B cell (primary cell): ENCODE measurements at regions not wholly inside any gene's neighbourhood (a gene's known extent, or its start where the extent isn't known, plus 50 kb on each side); places are given as distances from the start of the nearest gene placed in this dataset.

ENCODE experiments used
- ATAC-seq: fragments of 200-7000 bp; cut with Tn5 transposase; one replicate; pipeline ENCODE4 v1.10.0; 2021; ENCODE audit warnings: low read depth, mild to moderate bottlenecking, moderate number of reproducible peaks, moderate library complexity
- CTCF ChIA-PET: fragments of 350-600 bp; sonication (Branson Sonifier 250); formaldehyde crosslinking; loops from one replicate; lab custom pipeline; 2021; ENCODE audit warnings: antibody characterized with exemption, inconsistent platforms; lab: Charles Lee
- POLR2A ChIA-PET: fragments of 350-600 bp; sonication (Branson Sonifier 250); formaldehyde crosslinking; loops from one replicate; lab custom pipeline; 2021; ENCODE audit warnings: antibody characterized with exemption; lab: Charles Lee
- DNase-seq: peaks from one replicate; pipeline ENCODE4 v3.0.0; 2013
- H2AFZ ChIP-seq: 2 replicates; pipeline ENCODE4 v1.6.1; 2012; ENCODE audit warnings: mild to moderate bottlenecking, low read depth, low read length; ENCODE audit not compliant: insufficient read depth, poor library complexity, severe bottlenecking
- H3K27ac ChIP-seq, 2 donors: 1 replicate in 1 of 2; 2 replicates in 1 of 2; pipeline ENCODE4 v1.5.1; 2012 to 2013; ENCODE audit warnings: low read length in 2 of 2, mild to moderate bottlenecking in 2 of 2, moderate library complexity in 1 of 2
- H3K27me3 ChIP-seq, 4 experiments: fragments of 200-600 bp in 1 of 4; sonication (generic) in 1 of 4; replicated peaks in 1 of 4; 1 replicate in 2 of 4; 2 replicates in 2 of 4; pipeline versions ENCODE4 v1.6.1 to v1.7.0; 2013 to 2016; ENCODE audit warnings: low read length in 3 of 4, mild to moderate bottlenecking in 2 of 4, mixed read lengths in 1 of 4, moderate library complexity in 1 of 4; ENCODE audit not compliant: insufficient read depth in 4 of 4, control insufficient read depth in 3 of 4; ENCODE audit errors: control extremely low read depth in 1 of 4
- H3K36me3 ChIP-seq, 2 experiments: replicated peaks in 1 of 2; 1 replicate in 1 of 2; 2 replicates in 1 of 2; pipeline versions ENCODE4 v1.6.1 to v1.7.1; 2013; ENCODE audit warnings: low read length in 1 of 2; ENCODE audit not compliant: insufficient read depth in 2 of 2, control insufficient read depth in 1 of 2; ENCODE audit errors: control extremely low read depth in 1 of 2, extremely low read depth in 1 of 2
- H3K4me1 ChIP-seq, 2 donors: fragments of 200-600 bp in 1 of 2; sonication (generic) in 1 of 2; 1 replicate in 1 of 2; 2 replicates in 1 of 2; pipeline versions ENCODE4 v1.5.1 to v1.6.1; 2013 to 2017; ENCODE audit warnings: low read length in 2 of 2; ENCODE audit not compliant: control insufficient read depth in 2 of 2, insufficient read depth in 2 of 2
- H3K4me2 ChIP-seq: replicated peaks from 2 replicates; pipeline ENCODE3; 2012; ENCODE audit warnings: mild to moderate bottlenecking, low read depth, low read length; ENCODE audit not compliant: poor library complexity, severe bottlenecking
- H3K4me3 ChIP-seq, 5 experiments: fragments of 200-600 bp in 1 of 5; sonication (generic) in 1 of 5; 1 replicate in 3 of 5; 2 replicates in 2 of 5; pipeline versions ENCODE4 v1.5.1 to v1.7.0; 2011 to 2016; ENCODE audit warnings: low read length in 4 of 5, mild to moderate bottlenecking in 4 of 5, low read depth in 2 of 5, control low read depth in 1 of 5, moderate library complexity in 1 of 5; ENCODE audit not compliant: insufficient read depth in 1 of 5; ENCODE audit errors: control extremely low read depth in 1 of 5, extremely low read depth in 1 of 5
- H3K79me2 ChIP-seq: fragments of 200-600 bp; sonication (generic); one replicate; pipeline ENCODE4 v1.6.0; 2016; ENCODE audit warnings: low read length; ENCODE audit not compliant: control insufficient read depth, insufficient read depth
- H3K9ac ChIP-seq: fragments of 200-600 bp; sonication (generic); 2 replicates; pipeline ENCODE4 v1.6.1; 2017; ENCODE audit warnings: mild to moderate bottlenecking, low read length, moderate library complexity
- H3K9me3 ChIP-seq, 3 donors: one replicate each; pipeline versions ENCODE4 v1.6.1 to v1.7.1; 2013; ENCODE audit warnings: low read length in 2 of 3; ENCODE audit not compliant: control insufficient read depth in 2 of 3, insufficient read depth in 1 of 3; ENCODE audit errors: control extremely low read depth in 1 of 3
- H4K20me1 ChIP-seq: 2 replicates; pipeline ENCODE4 v1.6.0; 2012; ENCODE audit warnings: mild to moderate bottlenecking, low read length; ENCODE audit not compliant: insufficient read depth, control insufficient read depth, poor library complexity, severe bottlenecking
- H3K27ac Mint-ChIP-seq: one replicate; pipeline ENCODE4 v1.8.0; 2021; ENCODE audit warnings: mixed read lengths
- H3K27me3 Mint-ChIP-seq: one replicate; pipeline ENCODE4 v1.8.0; 2021; ENCODE audit warnings: mixed read lengths
- H3K4me1 Mint-ChIP-seq: one replicate; pipeline ENCODE4 v1.8.0; 2021; ENCODE audit warnings: mixed read lengths
- H3K4me3 Mint-ChIP-seq: one replicate; pipeline ENCODE4 v1.8.0; 2021; ENCODE audit warnings: mixed read lengths
- H3K9me3 Mint-ChIP-seq: one replicate; pipeline ENCODE4 v1.8.0; 2022; ENCODE audit warnings: mixed read lengths; ENCODE audit not compliant: insufficient read depth
- EZH2 ChIP-seq: IDR thresholded peaks from 2 replicates; pipeline ENCODE4 v1.6.1; 2012; ENCODE audit warnings: borderline replicate concordance, low read depth, mild to moderate bottlenecking, moderate library complexity, low read length; ENCODE audit not compliant: insufficient read depth, poor library complexity, severe bottlenecking
- WGBS: methylation state at CpG from one replicate; pipeline ENCODE4 v1.1.5; 2013; ENCODE audit warnings: missing lambda C conversion rate; ENCODE audit not compliant: insufficient coverage; 5-methylcytosine and 5-hydroxymethylcytosine counted together
- intact Hi-C: fragments of 100-400 bp; cut with micrococcal nuclease; formaldehyde crosslinking; loops from one replicate; pipeline ENCODE4 v1.10.0; 2022
- TF ChIP-seq, protein P1 (sequence below): fragments of 200-600 bp; IDR thresholded peaks from one replicate; pipeline ENCODE4 v1.8.0; 2022; ENCODE audit warnings: antibody characterized with exemption, mild to moderate bottlenecking

DNA sequence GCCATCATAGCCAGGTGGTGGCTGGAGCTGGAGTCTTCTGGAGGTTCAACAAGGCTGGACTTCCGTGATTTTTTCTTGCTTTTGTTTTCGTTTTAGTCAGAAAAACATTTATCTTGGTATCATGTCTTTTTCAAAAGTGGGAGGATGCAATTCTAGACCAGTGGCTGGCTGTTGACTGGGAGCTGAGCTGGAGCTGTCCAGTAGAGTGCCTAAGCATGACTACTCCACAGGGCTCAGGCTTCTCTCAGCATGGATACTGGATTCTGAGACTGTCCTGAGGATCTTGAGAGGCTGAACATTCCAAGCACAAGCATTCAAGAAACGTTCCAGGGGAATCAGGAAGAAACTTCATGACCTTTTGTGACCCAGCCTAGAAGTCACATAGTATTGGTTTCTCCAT is 598.1 kb downstream of the MID1IP1 start:
- no CpG with 5 or more reads among the region's 3 CpGs for WGBS
- POLR2A ChIA-PET: no interaction called here
- CTCF ChIA-PET: no interaction called here

GRCh38 chrX:39401483-39402110 is 600.3 kb downstream of the MID1IP1 start:
- WGBS: 69% methylated on average over 2 of the region's 4 CpGs
- Histone ChIP-seq H3K27ac (no peak overlapping the region), H3K4me1 (no peaks in the 10 kb centered on the region), H3K36me3 (no peaks in the 10 kb centered on the region), H3K79me2 (no peaks in the 10 kb centered on the region), H2AFZ (no peak overlapping the region), H3K9me3 (no peaks in the 10 kb centered on the region), H3K4me2 (no peak overlapping the region), H3K27me3 (no peaks in the 10 kb centered on the region), H3K9ac (no peak overlapping the region), H3K4me3 (no peak overlapping the region), H4K20me1 (no peaks in the 10 kb centered on the region)
- intact Hi-C loops: no loop called here
- ChIA-PET POLR2A (no interaction called here), CTCF (no interaction called here)
- Mint-ChIP-seq H3K27me3 (peaks cover 9% of the 10 kb centered on the region), H3K27ac (no peak overlapping the region), H3K4me1 (no peaks in the 10 kb centered on the region), H3K9me3 (no peaks in the 10 kb centered on the region), H3K4me3 (no peak overlapping the region)
- DNase-seq (no peak), ATAC-seq (no peak)
- TF ChIP-seq, protein P1, sequence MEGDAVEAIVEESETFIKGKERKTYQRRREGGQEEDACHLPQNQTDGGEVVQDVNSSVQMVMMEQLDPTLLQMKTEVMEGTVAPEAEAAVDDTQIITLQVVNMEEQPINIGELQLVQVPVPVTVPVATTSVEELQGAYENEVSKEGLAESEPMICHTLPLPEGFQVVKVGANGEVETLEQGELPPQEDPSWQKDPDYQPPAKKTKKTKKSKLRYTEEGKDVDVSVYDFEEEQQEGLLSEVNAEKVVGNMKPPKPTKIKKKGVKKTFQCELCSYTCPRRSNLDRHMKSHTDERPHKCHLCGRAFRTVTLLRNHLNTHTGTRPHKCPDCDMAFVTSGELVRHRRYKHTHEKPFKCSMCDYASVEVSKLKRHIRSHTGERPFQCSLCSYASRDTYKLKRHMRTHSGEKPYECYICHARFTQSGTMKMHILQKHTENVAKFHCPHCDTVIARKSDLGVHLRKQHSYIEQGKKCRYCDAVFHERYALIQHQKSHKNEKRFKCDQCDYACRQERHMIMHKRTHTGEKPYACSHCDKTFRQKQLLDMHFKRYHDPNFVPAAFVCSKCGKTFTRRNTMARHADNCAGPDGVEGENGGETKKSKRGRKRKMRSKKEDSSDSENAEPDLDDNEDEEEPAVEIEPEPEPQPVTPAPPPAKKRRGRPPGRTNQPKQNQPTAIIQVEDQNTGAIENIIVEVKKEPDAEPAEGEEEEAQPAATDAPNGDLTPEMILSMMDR: no peak

More for the DNA sequence above, 598.1 kb downstream of the MID1IP1 start:
- Mint-ChIP-seq H3K27me3 (no peaks in the 10 kb centered on the region), H3K27ac (no peak overlapping the region), H3K9me3 (no peaks in the 10 kb centered on the region), H3K4me1 (no peaks in the 10 kb centered on the region), H3K4me3 (no peak overlapping the region)
- ATAC-seq: no peak
- H3K36me3 ChIP-seq: no peaks in the 10 kb centered on the region
- intact Hi-C loops: no loop called here
- no peak for DNase-seq
- no peaks in the 10 kb centered on the region for H3K79me2 ChIP-seq
- no peaks in the 10 kb centered on the region for H4K20me1 ChIP-seq
- no peak overlapping the region for H2AFZ ChIP-seq
- H3K9me3 ChIP-seq: no peaks in the 10 kb centered on the region
- no peak overlapping the region for H3K4me3 ChIP-seq
- no peak overlapping the region for H3K27ac ChIP-seq
- H3K9ac ChIP-seq: no peak overlapping the region
- H3K4me1 ChIP-seq: no peaks in the 10 kb centered on the region
- H3K4me2 ChIP-seq: no peak overlapping the region
- no peak for TF ChIP-seq EZH2
- TF ChIP-seq, protein P1: no peak
- no peaks in the 10 kb centered on the region for H3K27me3 ChIP-seq
